ENCODE measurements at regions not wholly inside any gene's neighbourhood (a gene's known extent, or its start where the extent isn't known, plus 50 kb on each side); places are given as distances from the start of the nearest gene placed in this dataset.

DNA sequence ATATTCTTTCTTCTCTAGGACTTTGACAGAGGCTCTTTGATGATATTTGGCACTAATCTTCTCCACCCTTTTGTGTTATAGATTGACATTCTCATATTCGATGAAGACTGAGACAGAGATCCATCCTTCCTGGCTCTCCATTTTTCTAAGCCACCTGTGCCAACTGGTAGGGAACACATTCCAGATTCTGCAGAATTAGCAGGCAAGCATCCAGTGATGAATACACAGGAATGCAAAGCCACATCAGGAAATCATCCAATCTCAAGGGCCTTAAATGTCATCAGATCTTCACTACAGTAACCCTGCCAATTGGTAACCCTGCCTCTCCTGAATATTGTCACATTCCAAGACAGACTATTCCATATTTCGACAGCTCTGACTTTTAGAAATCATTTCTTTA, 718.4 kb upstream of the API5 start:
- TF ChIP-seq, protein P1, sequence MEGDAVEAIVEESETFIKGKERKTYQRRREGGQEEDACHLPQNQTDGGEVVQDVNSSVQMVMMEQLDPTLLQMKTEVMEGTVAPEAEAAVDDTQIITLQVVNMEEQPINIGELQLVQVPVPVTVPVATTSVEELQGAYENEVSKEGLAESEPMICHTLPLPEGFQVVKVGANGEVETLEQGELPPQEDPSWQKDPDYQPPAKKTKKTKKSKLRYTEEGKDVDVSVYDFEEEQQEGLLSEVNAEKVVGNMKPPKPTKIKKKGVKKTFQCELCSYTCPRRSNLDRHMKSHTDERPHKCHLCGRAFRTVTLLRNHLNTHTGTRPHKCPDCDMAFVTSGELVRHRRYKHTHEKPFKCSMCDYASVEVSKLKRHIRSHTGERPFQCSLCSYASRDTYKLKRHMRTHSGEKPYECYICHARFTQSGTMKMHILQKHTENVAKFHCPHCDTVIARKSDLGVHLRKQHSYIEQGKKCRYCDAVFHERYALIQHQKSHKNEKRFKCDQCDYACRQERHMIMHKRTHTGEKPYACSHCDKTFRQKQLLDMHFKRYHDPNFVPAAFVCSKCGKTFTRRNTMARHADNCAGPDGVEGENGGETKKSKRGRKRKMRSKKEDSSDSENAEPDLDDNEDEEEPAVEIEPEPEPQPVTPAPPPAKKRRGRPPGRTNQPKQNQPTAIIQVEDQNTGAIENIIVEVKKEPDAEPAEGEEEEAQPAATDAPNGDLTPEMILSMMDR (IDR thresholded peaks at IDR 0.05) = no peak
- TF ChIP-seq POLR2AphosphoS5 (IDR thresholded peaks at IDR 0.05) = no peak
- TF ChIP-seq EP300 (IDR thresholded peaks at IDR 0.05) = no peak
- no peak for TF ChIP-seq POLR2A (IDR thresholded peaks at IDR 0.05)
- Histone ChIP-seq H3K36me3 (no peaks in the 10 kb centered on the region), H3K9me3 (no peaks in the 10 kb centered on the region), H3K27ac (no peak overlapping the region), H3K4me1 (no peaks in the 10 kb centered on the region), H3K4me3 (no peak overlapping the region), H3K27me3 (no peaks in the 10 kb centered on the region)
- WGBS, 5 donors = 70 to 91% (median 83%) methylated on average over 2 of the region's 2 CpGs
- no peak for DNase-seq
- intact Hi-C loops (cut with DNase I; ENCODE audit: low total_unique reads) = no loop called here

DNA sequence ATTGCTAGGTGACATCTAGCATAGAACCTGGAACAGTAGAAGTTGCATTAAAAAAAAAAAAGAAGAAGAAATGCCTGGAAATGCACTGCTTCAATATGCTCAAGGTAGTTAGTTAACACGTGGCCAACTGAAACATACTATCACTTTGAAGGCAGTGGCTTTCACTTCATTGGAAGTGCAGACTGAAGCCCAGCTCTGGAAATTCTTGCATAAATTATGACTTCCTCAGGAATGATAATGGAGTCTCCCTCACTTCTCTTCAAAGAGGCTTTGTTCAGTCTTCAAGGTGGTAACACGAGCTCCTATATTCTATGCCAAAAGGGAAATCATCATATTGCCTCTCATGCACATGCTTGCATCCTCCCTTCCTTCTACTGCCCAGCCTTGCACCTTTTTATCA, 715.9 kb upstream of the API5 start:
- Histone ChIP-seq H3K27me3 (no peaks in the 10 kb centered on the region), H3K9me3 (no peaks in the 10 kb centered on the region), H3K27ac (no peak overlapping the region), H3K4me3 (no peak overlapping the region), H3K36me3 (no peaks in the 10 kb centered on the region), H3K4me1 (no peaks in the 10 kb centered on the region)
- no peak for DNase-seq
- 22 to 30% (median 24%) methylated on average over 2 of the region's 2 CpGs for WGBS, 5 donors
- TF ChIP-seq, protein P1 (IDR thresholded peaks at IDR 0.05) = no peak
- TF ChIP-seq POLR2A (IDR thresholded peaks at IDR 0.05) (no peak), POLR2AphosphoS5 (IDR thresholded peaks at IDR 0.05) (no peak), EP300 (IDR thresholded peaks at IDR 0.05) (no peak)
- intact Hi-C loops (cut with DNase I; ENCODE audit: low total_unique reads) = no loop called here

- 64 to 77% (median 71%) methylated on average over 7 of the region's 7 CpGs for WGBS, 5 donors
- intact Hi-C loops (cut with DNase I; ENCODE audit: low total_unique reads) = no loop called here
- Histone ChIP-seq H3K27me3 (no peaks in the 10 kb centered on the region), H3K4me1 (no peaks in the 10 kb centered on the region), H3K9me3 (no peaks in the 10 kb centered on the region), H3K27ac (no peak overlapping the region), H3K4me3 (no peak overlapping the region), H3K36me3 (no peaks in the 10 kb centered on the region)
- no peak for TF ChIP-seq EP300 (IDR thresholded peaks at IDR 0.05)
- TF ChIP-seq POLR2A (IDR thresholded peaks at IDR 0.05) = no peak
- TF ChIP-seq POLR2AphosphoS5 (IDR thresholded peaks at IDR 0.05) = no peak
- TF ChIP-seq, protein P1 (IDR thresholded peaks at IDR 0.05) = no peak
- no peak for DNase-seq
Measured at GRCh38 chr11:42596576-42597145, 715.1 kb upstream of the API5 start.

GRCh38 chr11:42598341-42598740, 713.5 kb upstream of the API5 start:
- no peak for DNase-seq
- TF ChIP-seq POLR2AphosphoS5 (IDR thresholded peaks at IDR 0.05) (no peak), EP300 (IDR thresholded peaks at IDR 0.05) (no peak), POLR2A (IDR thresholded peaks at IDR 0.05) (no peak)
- TF ChIP-seq, protein P1 (IDR thresholded peaks at IDR 0.05) = no peak
- Histone ChIP-seq H3K36me3 (no peaks in the 10 kb centered on the region), H3K4me3 (no peak overlapping the region), H3K9me3 (no peaks in the 10 kb centered on the region), H3K27me3 (no peaks in the 10 kb centered on the region), H3K4me1 (no peaks in the 10 kb centered on the region), H3K27ac (no peak overlapping the region)
- intact Hi-C loops (cut with DNase I; ENCODE audit: low total_unique reads) = no loop called here
- WGBS, 5 donors = 56 to 71% (median 70%) methylated on average over 3 of the region's 3 CpGs

All from stomach (tissue), 8 donors.